ENCODE measurements at regions not wholly inside any gene's neighbourhood (a gene's known extent, or its start where the extent isn't known, plus 50 kb on each side); places are given as distances from the start of the nearest gene placed in this dataset.

DNA sequence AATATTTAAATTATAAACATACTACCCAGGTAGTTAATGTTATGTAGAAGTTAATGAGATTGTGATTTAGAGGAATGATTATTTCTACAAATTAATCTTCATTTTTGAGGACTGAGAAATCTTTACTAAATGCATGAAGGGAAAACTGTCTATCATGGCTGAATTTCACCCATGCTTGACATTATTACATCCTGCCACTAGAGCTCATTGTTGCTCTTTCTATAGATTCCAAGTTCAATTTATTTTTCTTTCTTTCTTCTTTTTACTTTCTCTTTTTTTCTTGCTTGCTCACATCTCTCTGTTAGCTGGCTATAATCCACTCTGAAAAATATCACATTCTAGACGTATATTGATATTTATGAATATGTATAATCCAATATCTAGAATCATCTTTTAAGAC, 505.0 kb upstream of the KLHL1 start:
- H3K36me3 ChIP-seq (replicated peaks in 1 of 2) = no peaks in the 10 kb centered on the region
- no peaks in the 10 kb centered on the region for H3K9me3 ChIP-seq (replicated peaks in 1 of 3)
- H3K27me3 ChIP-seq = no peaks in the 10 kb centered on the region
- WGBS, 4 donors = 47 to 70% (median 49%) methylated on average over 1 of the region's 1 CpG
- DNase-seq = no peak
- H3K27ac ChIP-seq = no peak overlapping the region
- TF ChIP-seq POLR2A (IDR thresholded peaks at IDR 0.05) = no peak
- TF ChIP-seq, protein P1, sequence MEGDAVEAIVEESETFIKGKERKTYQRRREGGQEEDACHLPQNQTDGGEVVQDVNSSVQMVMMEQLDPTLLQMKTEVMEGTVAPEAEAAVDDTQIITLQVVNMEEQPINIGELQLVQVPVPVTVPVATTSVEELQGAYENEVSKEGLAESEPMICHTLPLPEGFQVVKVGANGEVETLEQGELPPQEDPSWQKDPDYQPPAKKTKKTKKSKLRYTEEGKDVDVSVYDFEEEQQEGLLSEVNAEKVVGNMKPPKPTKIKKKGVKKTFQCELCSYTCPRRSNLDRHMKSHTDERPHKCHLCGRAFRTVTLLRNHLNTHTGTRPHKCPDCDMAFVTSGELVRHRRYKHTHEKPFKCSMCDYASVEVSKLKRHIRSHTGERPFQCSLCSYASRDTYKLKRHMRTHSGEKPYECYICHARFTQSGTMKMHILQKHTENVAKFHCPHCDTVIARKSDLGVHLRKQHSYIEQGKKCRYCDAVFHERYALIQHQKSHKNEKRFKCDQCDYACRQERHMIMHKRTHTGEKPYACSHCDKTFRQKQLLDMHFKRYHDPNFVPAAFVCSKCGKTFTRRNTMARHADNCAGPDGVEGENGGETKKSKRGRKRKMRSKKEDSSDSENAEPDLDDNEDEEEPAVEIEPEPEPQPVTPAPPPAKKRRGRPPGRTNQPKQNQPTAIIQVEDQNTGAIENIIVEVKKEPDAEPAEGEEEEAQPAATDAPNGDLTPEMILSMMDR (IDR thresholded peaks at IDR 0.05) = peak in 1 of 6 experiments; percentile 18
- no peaks in the 10 kb centered on the region for H3K4me1 ChIP-seq (replicated peaks in 1 of 2)
- H3K4me3 ChIP-seq = no peak overlapping the region
- intact Hi-C loops (cut with DNase I) = no loop called here

DNA sequence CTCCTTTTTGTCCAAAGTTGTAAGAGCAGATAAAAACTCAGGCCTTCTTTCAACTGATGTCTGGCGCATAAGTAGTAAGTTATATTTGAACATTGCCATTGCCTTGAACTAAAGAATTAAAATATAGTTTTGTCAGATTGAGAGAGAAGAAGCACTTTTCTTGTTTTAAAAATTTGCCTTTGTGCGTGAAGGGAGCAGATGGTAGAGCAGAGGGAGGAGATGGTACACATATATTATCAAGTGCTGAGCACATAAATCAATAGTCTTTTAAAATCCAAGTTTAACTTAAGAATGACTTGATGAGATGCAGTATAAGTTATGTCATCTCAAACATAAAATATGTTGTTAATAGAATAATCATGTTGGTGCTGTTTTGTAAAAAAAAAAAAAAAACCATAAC, 504.6 kb upstream of the KLHL1 start:
- Histone ChIP-seq H3K27me3 (no peaks in the 10 kb centered on the region), H3K27ac (no peak overlapping the region), H3K36me3 (replicated peaks in 1 of 2) (no peaks in the 10 kb centered on the region), H3K4me3 (no peak overlapping the region), H3K9me3 (replicated peaks in 1 of 3) (no peaks in the 10 kb centered on the region), H3K4me1 (replicated peaks in 1 of 2) (no peaks in the 10 kb centered on the region)
- no peak for TF ChIP-seq POLR2A (IDR thresholded peaks at IDR 0.05)
- TF ChIP-seq, protein P1 (IDR thresholded peaks at IDR 0.05) = no peak
- intact Hi-C loops (cut with DNase I) = no loop called here
- no peak for DNase-seq
- 93 to 98% (median 94%) methylated on average over 2 of the region's 2 CpGs for WGBS, 4 donors

GRCh38 chr13:70604448-70604847, 496.2 kb upstream of the KLHL1 start:
- WGBS, 4 donors = 30 to 48% (median 41%) methylated on average over 4 of the region's 4 CpGs
- Histone ChIP-seq H3K4me1 (replicated peaks in 1 of 2) (no peaks in the 10 kb centered on the region), H3K9me3 (replicated peaks in 1 of 3) (no peaks in the 10 kb centered on the region), H3K4me3 (no peak overlapping the region), H3K36me3 (replicated peaks in 1 of 2) (no peaks in the 10 kb centered on the region), H3K27me3 (no peaks in the 10 kb centered on the region), H3K27ac (no peak overlapping the region)
- no peak for TF ChIP-seq POLR2A (IDR thresholded peaks at IDR 0.05)
- TF ChIP-seq, protein P1 (IDR thresholded peaks at IDR 0.05) = no peak
- DNase-seq = peak in 2 of 7 donors; percentile 8 to 16
- intact Hi-C loops (cut with DNase I) = no loop called here

- H3K27ac ChIP-seq = no peak overlapping the region
- DNase-seq = no peak
- intact Hi-C loops (cut with DNase I) = no loop called here
- H3K4me3 ChIP-seq = no peak overlapping the region
- H3K9me3 ChIP-seq (replicated peaks in 1 of 3) = no peaks in the 10 kb centered on the region
- 47 to 56% (median 50%) methylated on average over 3 of the region's 3 CpGs for WGBS, 4 donors
- no peaks in the 10 kb centered on the region for H3K4me1 ChIP-seq (replicated peaks in 1 of 2)
- no peaks in the 10 kb centered on the region for H3K27me3 ChIP-seq
- TF ChIP-seq, protein P1 (IDR thresholded peaks at IDR 0.05) = no peak
- no peak for TF ChIP-seq POLR2A (IDR thresholded peaks at IDR 0.05)
- H3K36me3 ChIP-seq (replicated peaks in 1 of 2) = no peaks in the 10 kb centered on the region
Measured at GRCh38 chr13:70593716-70594115, 485.5 kb upstream of the KLHL1 start.
